BE2C (cell line): ENCODE measurements at regions not wholly inside any gene's neighbourhood (a gene's known extent, or its start where the extent isn't known, plus 50 kb on each side); places are given as distances from the start of the nearest gene placed in this dataset.
"Not testable (repeated sequence)": the region's sequence is repeated elsewhere in the genome, so short reads cannot be mapped to it uniquely, and the experiment has no call there.

Experiments
- DNase-seq: peaks from one replicate; pipeline ENCODE4 v3.0.0-alpha.2; 2020
- H3K27me3 ChIP-seq: fragments of 250-450 bp; sonication (Bioruptor Pico); 2 replicates; pipeline ENCODE4 v1.5.1; 2020; ENCODE audit warnings: mild to moderate bottlenecking
- H3K36me3 ChIP-seq: fragments of 250-450 bp; sonication (Bioruptor Pico); 2 replicates; pipeline ENCODE4 v1.5.1; 2020; ENCODE audit warnings: mild to moderate bottlenecking
- H3K4me1 ChIP-seq: fragments of 250-450 bp; sonication (Bioruptor Pico); 2 replicates; pipeline ENCODE4 v1.5.1; 2020
- H3K4me3 ChIP-seq: 2 replicates; pipeline ENCODE4 v1.5.1; 2011; ENCODE audit warnings: low read depth, low read length
- H3K9me3 ChIP-seq: fragments of 250-450 bp; sonication (Bioruptor Pico); 2 replicates; pipeline ENCODE4 v1.5.1; 2020
- TF ChIP-seq, protein P1 (sequence below): IDR thresholded peaks from 2 replicates; pipeline ENCODE4 v1.5.1; 2012; ENCODE audit warnings: mild to moderate bottlenecking, low read depth, low read length

DNA sequence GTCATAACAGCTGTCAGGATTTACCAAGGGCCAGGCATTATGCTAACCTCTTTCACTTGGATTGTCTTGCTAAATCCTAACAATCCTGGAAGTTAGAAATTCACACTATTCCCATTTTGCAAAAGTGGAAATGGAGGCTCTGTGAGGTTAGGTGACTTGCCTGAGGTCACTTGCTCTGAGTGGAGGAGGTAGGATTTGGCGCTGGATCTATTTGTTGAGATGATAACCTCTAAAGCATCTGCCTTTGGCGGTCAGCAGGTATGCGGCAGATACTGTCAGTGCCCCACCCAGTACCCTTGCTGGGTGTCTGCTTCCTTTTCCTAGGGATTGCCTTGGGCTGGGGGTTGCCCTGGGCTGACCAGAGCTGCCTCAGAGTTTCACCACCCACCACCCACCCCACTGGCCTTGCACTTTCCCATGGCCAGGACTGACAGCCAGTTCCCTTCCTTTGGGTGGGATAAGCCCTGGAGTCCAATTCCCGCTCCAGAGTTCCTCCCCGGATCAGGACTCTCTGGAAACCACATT, 164.8 kb upstream of the MSX2 start:
- Histone ChIP-seq H3K9me3 (no peaks in the 10 kb centered on the region), H3K4me3 (no peak overlapping the region), H3K27me3 (no peaks in the 10 kb centered on the region), H3K36me3 (no peaks in the 10 kb centered on the region), H3K4me1 (0 out of 2 replicates have a peak, but pooled peaks cover 4% of the 10 kb centered on the region)
- TF ChIP-seq, protein P1, sequence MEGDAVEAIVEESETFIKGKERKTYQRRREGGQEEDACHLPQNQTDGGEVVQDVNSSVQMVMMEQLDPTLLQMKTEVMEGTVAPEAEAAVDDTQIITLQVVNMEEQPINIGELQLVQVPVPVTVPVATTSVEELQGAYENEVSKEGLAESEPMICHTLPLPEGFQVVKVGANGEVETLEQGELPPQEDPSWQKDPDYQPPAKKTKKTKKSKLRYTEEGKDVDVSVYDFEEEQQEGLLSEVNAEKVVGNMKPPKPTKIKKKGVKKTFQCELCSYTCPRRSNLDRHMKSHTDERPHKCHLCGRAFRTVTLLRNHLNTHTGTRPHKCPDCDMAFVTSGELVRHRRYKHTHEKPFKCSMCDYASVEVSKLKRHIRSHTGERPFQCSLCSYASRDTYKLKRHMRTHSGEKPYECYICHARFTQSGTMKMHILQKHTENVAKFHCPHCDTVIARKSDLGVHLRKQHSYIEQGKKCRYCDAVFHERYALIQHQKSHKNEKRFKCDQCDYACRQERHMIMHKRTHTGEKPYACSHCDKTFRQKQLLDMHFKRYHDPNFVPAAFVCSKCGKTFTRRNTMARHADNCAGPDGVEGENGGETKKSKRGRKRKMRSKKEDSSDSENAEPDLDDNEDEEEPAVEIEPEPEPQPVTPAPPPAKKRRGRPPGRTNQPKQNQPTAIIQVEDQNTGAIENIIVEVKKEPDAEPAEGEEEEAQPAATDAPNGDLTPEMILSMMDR = no peak
- no peak for DNase-seq

DNA sequence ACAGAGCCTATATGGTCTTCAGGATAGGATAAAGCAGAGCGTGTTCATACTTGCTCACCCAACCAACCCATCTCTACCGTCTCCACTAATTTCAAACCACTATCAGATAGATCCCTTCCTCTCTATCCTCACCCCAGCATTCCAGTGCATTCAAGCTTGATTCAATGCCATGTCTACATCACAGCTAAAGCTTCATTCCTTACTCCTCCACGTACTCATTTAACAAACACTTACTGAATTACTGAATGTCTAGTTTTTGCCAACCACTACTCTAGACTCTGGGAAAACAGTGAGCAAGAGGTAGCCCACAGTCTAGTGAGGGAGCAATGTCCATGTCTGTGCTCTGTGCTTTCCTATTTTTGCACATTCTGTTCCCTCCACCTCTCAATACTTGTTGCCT, 163.5 kb upstream of the MSX2 start:
- no peak overlapping the region for H3K4me3 ChIP-seq
- H3K27me3 ChIP-seq = no peaks in the 10 kb centered on the region
- no peak for DNase-seq
- no peaks in the 10 kb centered on the region for H3K9me3 ChIP-seq
- H3K36me3 ChIP-seq = no peaks in the 10 kb centered on the region
- TF ChIP-seq, protein P1 = no peak
- 0 out of 2 replicates have a peak, but pooled peaks cover 4% of the 10 kb centered on the region for H3K4me1 ChIP-seq

DNA sequence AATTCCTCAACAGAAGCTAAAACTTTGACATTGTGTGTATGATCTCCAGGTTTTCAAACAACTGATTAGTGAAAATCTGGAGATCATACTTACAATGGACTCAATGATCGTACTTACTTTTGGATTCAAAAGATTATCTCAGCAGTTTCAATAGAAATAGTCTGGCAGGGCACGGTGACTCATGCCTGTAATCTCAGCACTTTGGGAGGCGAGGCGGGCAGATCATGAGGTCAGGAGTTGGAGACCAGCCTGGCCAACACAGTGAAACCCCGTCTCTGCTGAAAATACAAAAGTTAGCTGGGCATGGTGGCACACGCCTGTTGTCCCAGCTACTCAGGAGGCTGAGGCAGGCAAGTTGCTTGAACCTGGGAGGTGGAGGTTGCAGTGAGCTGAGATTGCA, 161.3 kb upstream of the MSX2 start:
- not testable (repeated sequence) for H3K4me3 ChIP-seq, H3K9me3 ChIP-seq, H3K4me1 ChIP-seq, H3K27me3 ChIP-seq, DNase-seq, H3K36me3 ChIP-seq

DNA sequence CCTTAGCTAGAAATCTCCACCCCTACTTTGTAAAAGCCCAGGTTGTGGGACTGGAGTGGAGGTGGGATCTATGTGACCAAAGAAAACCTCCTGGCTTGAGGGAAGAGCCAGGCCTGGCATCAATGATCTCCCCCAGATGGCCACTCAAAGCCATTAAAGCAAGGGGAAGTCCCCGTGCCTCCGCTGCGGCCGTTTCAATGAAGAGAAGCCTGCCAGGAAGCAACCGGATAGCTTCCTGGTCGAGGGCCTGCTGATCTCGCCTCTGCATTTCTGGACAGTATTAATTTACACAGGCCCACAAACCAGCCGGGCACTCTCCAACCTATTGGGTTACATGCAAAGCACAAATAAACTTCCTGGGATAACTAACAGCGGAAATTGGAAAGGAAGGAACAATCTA, 160.5 kb upstream of the MSX2 start:
- no peaks in the 10 kb centered on the region for H3K9me3 ChIP-seq
- no peak overlapping the region for H3K4me3 ChIP-seq
- TF ChIP-seq, protein P1 = no peak
- H3K27me3 ChIP-seq = no peaks in the 10 kb centered on the region
- peak; percentile 51 for DNase-seq
- H3K4me1 ChIP-seq = 0 out of 2 replicates have a peak, but pooled peaks cover 4% of the 10 kb centered on the region
- no peaks in the 10 kb centered on the region for H3K36me3 ChIP-seq

DNA sequence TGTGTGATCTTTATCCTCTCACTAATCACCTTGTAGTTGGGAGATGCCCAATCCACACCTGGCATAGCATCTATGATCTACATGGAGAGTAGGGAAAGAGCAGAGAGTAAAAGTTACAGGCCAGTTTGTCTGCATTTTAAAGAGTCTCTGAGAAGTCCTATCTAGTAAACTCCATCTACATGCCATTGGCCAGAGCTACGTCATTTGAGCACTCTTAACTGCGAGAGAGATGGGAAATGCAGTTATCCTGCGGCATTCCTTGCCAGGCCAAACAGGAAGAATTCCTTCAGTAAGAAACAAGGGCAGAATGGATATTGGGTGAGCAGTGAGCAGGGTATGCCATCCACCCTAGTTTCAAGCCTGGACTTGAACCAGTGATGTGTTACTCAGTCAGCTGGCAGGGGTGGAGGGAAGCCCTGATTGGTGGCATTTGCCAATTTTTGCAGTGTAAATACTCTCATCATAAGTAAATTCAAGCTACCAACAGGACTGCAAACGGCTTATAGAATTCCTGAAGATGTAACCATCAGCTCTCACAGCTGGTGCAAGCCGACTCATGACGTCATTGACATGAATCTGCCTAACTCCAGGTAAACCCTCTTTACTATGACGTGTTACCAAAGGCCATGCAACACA, 156.8 kb upstream of the MSX2 start:
- peaks cover 12% of the 10 kb centered on the region for H3K4me1 ChIP-seq
- H3K27me3 ChIP-seq = no peaks in the 10 kb centered on the region
- TF ChIP-seq, protein P1 = no peak
- no peaks in the 10 kb centered on the region for H3K36me3 ChIP-seq
- H3K4me3 ChIP-seq = no peak overlapping the region
- no peaks in the 10 kb centered on the region for H3K9me3 ChIP-seq
- no peak for DNase-seq

DNA sequence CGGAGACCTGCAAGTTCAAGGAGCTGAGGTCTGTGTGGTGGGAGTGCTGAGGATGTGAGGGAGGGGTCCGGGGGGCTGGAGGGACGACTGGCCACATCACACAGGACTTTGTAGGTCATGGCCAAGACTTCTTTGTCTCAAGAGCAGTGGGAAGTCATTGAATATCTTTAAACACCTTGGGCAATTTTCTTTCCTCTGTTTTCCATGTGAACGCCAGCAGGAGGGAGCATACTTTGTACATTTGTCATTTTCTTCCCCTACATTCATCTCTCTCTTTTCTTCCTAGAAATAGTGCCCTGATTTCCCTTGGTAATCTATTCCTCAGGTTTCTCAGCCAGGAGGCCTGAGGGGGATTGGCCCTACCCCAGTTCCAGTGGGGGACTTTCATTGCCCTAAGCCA, 153.7 kb upstream of the MSX2 start:
- Histone ChIP-seq H3K4me3 (no peak overlapping the region), H3K36me3 (no peaks in the 10 kb centered on the region), H3K4me1 (peaks cover 17% of the 10 kb centered on the region), H3K9me3 (no peaks in the 10 kb centered on the region), H3K27me3 (no peaks in the 10 kb centered on the region)
- DNase-seq = no peak
- TF ChIP-seq, protein P1 = no peak
